ENCODE measurements at regions not wholly inside any gene's neighbourhood (a gene's known extent, or its start where the extent isn't known, plus 50 kb on each side); places are given as distances from the start of the nearest gene placed in this dataset.

DNA sequence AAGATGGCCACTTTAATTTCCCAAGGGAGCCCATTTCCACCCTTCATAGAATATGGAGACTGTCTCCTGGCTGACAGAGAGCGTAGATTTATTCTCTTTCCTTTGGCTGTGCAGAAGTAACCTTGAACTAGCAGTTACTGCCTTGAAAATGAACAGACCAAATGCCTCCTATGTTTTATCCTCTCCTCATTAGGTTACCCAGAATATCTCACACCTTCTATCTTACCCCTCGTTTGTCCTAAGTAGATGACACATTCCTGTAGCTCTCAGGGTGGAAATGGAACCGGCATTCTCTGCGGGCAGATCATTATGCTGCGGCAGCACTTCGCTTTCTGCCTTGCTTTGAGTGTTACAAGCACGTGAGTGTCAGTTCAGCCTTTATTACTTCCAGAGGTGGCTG, 336.5 kb downstream of the DCDC2C start:
- Histone ChIP-seq H3K9me3 (peaks cover 37% of the 10 kb centered on the region), H3K36me3 (ENCODE audit: low read depth) (no peaks in the 10 kb centered on the region), H3K4me1 (ENCODE audit: low read depth) (no peaks in the 10 kb centered on the region), H3K4me3 (no peak overlapping the region)
- no peak for ATAC-seq
- DNase-seq: no peak
- intact Hi-C loops (cut with DNase I, micrococcal nuclease): no loop called here
- TF ChIP-seq, protein P1, sequence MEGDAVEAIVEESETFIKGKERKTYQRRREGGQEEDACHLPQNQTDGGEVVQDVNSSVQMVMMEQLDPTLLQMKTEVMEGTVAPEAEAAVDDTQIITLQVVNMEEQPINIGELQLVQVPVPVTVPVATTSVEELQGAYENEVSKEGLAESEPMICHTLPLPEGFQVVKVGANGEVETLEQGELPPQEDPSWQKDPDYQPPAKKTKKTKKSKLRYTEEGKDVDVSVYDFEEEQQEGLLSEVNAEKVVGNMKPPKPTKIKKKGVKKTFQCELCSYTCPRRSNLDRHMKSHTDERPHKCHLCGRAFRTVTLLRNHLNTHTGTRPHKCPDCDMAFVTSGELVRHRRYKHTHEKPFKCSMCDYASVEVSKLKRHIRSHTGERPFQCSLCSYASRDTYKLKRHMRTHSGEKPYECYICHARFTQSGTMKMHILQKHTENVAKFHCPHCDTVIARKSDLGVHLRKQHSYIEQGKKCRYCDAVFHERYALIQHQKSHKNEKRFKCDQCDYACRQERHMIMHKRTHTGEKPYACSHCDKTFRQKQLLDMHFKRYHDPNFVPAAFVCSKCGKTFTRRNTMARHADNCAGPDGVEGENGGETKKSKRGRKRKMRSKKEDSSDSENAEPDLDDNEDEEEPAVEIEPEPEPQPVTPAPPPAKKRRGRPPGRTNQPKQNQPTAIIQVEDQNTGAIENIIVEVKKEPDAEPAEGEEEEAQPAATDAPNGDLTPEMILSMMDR (IDR thresholded peaks at IDR 0.05): no peak

DNA sequence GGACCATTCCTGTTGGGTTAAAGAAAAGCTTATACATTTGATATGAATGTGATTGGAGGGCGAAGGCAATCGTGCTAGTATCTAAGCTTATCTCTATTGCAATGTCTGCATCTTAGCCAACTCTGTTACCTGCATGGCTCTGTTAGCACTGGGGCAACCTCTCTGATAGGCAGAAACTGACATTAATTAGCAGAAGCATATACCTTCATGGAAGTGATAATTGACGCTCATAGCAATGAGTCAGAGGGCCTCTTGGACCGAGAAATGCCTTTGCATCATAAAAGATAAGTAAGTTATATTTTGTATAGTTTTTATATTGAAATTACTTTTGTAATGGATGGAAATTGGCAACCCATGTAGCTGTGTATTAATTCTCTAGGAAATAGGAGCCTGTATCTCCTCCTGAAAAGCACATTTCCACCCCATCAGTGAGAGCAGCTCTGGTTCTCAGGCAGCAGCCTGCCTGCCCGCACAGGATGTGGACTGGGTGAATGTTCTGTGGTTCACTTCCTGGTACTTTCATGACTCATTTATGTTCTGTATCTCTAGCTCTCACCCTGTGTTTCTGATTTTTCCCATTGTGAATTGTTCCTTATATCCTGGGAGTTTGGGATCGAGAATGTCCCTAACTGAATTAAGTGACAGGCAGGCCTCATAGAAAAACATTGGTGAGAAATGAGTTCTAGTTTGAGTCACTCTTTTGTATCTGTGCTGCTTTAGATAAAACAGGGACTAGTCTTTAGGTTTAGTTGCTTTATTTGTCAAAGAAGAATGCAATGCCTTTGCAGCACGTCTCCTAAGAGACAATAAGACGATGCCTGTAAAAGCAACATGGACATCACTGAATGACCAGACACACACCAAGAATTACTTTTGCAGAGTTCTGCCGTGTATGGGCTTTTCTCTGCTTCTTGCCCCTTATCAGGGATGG, 344.9 kb downstream of the DCDC2C start:
- DNase-seq (peak in 1 of 3 donors; percentile 5), ATAC-seq (no peak)
- no peaks in the 10 kb centered on the region for H3K36me3 ChIP-seq (ENCODE audit: low read depth)
- no peak overlapping the region for H3K4me3 ChIP-seq
- peaks cover 55% of the 10 kb centered on the region for H3K9me3 ChIP-seq
- intact Hi-C loops (cut with DNase I, micrococcal nuclease): no loop called here
- no peaks in the 10 kb centered on the region for H3K4me1 ChIP-seq (ENCODE audit: low read depth)
- TF ChIP-seq, protein P1 (IDR thresholded peaks at IDR 0.05): no peak

DNA sequence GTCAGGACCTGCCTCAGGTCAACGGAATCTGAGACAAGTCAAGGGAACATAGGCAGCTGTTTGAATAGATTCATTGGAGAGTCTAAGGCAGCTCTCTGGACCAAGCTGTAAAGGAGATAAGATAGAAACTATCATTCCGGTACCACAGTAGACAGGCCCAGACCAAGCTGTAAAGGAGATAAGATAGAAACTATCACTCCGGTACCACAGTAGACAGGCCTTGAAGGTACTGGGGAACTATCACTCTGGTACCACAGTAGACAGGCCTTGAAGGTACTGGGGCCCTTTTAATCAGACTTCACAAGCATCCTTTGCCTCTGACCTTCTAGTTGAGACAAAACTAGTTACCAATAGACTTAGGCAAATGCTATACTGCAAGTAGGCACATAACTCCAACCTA, 346.1 kb downstream of the DCDC2C start:
- ATAC-seq (no peak), DNase-seq (no peak)
- TF ChIP-seq, protein P1 (IDR thresholded peaks at IDR 0.05): no peak
- no peaks in the 10 kb centered on the region for H3K36me3 ChIP-seq (ENCODE audit: low read depth)
- intact Hi-C loops (cut with DNase I, micrococcal nuclease): no loop called here
- H3K4me1 ChIP-seq (ENCODE audit: low read depth): no peaks in the 10 kb centered on the region
- peaks cover 60% of the 10 kb centered on the region for H3K9me3 ChIP-seq
- H3K4me3 ChIP-seq: no peak overlapping the region

DNA sequence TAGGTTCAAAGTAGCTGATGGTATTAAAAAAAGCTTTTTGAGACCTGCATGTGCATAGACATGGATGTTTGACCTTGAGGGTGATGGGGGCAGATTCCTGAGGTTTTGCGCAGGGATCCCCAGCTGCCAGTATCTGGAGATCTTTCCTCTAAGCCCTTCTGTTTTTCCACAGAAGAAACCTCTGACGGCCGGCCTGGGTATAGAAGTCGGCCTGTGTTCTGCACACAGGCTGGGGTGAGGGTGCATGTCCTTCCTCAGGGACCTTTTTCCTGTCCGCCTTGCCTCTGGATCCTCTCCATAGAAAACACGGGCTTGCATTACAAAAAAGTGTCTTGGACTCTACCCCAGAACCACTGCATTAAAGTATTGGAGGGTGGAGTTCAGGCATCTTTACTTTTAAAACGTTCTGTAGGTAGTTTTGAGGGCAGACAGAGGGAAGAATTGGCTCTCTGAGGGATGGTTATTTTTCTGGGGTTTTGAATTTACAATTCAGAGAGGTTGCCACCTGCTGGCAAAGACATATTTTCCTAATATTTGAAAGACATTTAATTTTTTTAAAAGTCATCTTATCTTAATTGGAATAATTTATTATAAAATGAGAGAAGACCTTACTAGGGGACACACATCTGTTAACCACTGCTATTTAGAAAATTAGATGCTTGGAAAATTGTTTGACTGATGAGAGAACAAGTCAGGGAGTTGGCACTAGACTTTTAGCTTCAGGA, 350.6 kb downstream of the DCDC2C start:
- no peak for DNase-seq
- Histone ChIP-seq H3K36me3 (ENCODE audit: low read depth) (no peaks in the 10 kb centered on the region), H3K9me3 (peaks cover 57% of the 10 kb centered on the region), H3K4me1 (ENCODE audit: low read depth) (no peaks in the 10 kb centered on the region), H3K4me3 (no peak overlapping the region)
- intact Hi-C loops (cut with DNase I, micrococcal nuclease): no loop called here
- TF ChIP-seq, protein P1 (IDR thresholded peaks at IDR 0.05): no peak
- no peak for ATAC-seq

DNA sequence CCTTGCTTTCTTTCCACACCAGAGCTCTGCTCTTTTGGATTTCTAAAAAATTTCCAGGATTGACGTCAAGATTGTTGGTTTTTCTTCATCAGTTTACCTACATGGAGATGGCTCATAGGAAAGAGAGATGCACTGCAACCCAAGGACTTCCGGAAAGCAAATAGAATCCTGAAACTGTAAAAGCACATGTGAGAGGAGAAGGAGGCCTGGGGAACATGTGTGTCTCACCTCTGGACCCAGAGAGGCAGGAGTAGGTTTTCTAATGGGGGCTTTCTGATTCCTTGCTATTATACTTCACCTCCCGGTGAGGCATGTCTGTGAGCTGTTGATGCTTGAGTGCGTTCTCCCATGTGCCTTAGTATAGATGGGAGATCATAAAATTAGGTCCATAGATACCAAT, 362.8 kb downstream of the DCDC2C start:
- no peak for DNase-seq

More for the DNA sequence above, 362.8 kb downstream of the DCDC2C start:
- intact Hi-C loops (cut with DNase I, micrococcal nuclease): no loop called here
- Histone ChIP-seq H3K36me3 (ENCODE audit: low read depth) (no peaks in the 10 kb centered on the region), H3K4me1 (ENCODE audit: low read depth) (no peaks in the 10 kb centered on the region), H3K9me3 (peaks cover 40% of the 10 kb centered on the region), H3K4me3 (no peak overlapping the region)
- ATAC-seq: no peak
- TF ChIP-seq, protein P1 (IDR thresholded peaks at IDR 0.05): no peak
